ENCODE measurements at regions not wholly inside any gene's neighbourhood (a gene's known extent, or its start where the extent isn't known, plus 50 kb on each side); places are given as distances from the start of the nearest gene placed in this dataset.

- Histone ChIP-seq H3K9me3 (no peaks in the 10 kb centered on the region), H3K27ac (no peak overlapping the region), H3K4me1 (no peaks in the 10 kb centered on the region), H3K4me3 (no peak overlapping the region), H3K27me3 (no peaks in the 10 kb centered on the region), H3K36me3 (no peaks in the 10 kb centered on the region)
- intact Hi-C loops (cut with DNase I; ENCODE audit: low total_unique reads) = no loop called here
- TF ChIP-seq POLR2AphosphoS5 (IDR thresholded peaks at IDR 0.05) (no peak), EP300 (IDR thresholded peaks at IDR 0.05; ENCODE audit: low read depth) (no peak), POLR2A (IDR thresholded peaks at IDR 0.05) (no peak)
- TF ChIP-seq, protein P1, sequence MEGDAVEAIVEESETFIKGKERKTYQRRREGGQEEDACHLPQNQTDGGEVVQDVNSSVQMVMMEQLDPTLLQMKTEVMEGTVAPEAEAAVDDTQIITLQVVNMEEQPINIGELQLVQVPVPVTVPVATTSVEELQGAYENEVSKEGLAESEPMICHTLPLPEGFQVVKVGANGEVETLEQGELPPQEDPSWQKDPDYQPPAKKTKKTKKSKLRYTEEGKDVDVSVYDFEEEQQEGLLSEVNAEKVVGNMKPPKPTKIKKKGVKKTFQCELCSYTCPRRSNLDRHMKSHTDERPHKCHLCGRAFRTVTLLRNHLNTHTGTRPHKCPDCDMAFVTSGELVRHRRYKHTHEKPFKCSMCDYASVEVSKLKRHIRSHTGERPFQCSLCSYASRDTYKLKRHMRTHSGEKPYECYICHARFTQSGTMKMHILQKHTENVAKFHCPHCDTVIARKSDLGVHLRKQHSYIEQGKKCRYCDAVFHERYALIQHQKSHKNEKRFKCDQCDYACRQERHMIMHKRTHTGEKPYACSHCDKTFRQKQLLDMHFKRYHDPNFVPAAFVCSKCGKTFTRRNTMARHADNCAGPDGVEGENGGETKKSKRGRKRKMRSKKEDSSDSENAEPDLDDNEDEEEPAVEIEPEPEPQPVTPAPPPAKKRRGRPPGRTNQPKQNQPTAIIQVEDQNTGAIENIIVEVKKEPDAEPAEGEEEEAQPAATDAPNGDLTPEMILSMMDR (IDR thresholded peaks at IDR 0.05) = no peak
- 81% methylated on average over 1 of the region's 1 CpG; no CpG with 5 or more reads in 1 of the 2 donors for WGBS, 2 donors (ENCODE audit: low coverage in 1 of 2)
- in situ Hi-C loops (cut with MboI; ENCODE audit: low pct_ligation_motif_present in 1 of 4, low pct_unique_long_range_greater_than_20kb in 1 of 4, low sequenced_read_pairs in 3 of 4) = no loop called here
- no peak for DNase-seq
These were observed 66.6 kb upstream of the CCN6 start for GRCh38 chr6:111987295-111987694.

GRCh38 chr6:111988926-111989325, 65.0 kb upstream of the CCN6 start:
- TF ChIP-seq, protein P1 (IDR thresholded peaks at IDR 0.05) = no peak
- TF ChIP-seq POLR2AphosphoS5 (IDR thresholded peaks at IDR 0.05) = no peak
- TF ChIP-seq POLR2A (IDR thresholded peaks at IDR 0.05) = no peak
- TF ChIP-seq EP300 (IDR thresholded peaks at IDR 0.05; ENCODE audit: low read depth) = no peak
- Histone ChIP-seq H3K9me3 (no peaks in the 10 kb centered on the region), H3K36me3 (no peaks in the 10 kb centered on the region), H3K27me3 (no peaks in the 10 kb centered on the region), H3K27ac (no peak overlapping the region), H3K4me3 (no peak overlapping the region), H3K4me1 (no peaks in the 10 kb centered on the region)
- intact Hi-C loops (cut with DNase I; ENCODE audit: low total_unique reads) = loop anchor here (1.0 kb wide), 1 partner anchor 287 kb away; no protein-coding TSS in a partner anchor
- DNase-seq = no peak
- in situ Hi-C loops (cut with MboI; ENCODE audit: low pct_ligation_motif_present in 1 of 4, low pct_unique_long_range_greater_than_20kb in 1 of 4, low sequenced_read_pairs in 3 of 4) = no loop called here
- WGBS, 2 donors (ENCODE audit: low coverage in 1 of 2) = 46 to 94% methylated on average over 2 of the region's 2 CpGs

DNA sequence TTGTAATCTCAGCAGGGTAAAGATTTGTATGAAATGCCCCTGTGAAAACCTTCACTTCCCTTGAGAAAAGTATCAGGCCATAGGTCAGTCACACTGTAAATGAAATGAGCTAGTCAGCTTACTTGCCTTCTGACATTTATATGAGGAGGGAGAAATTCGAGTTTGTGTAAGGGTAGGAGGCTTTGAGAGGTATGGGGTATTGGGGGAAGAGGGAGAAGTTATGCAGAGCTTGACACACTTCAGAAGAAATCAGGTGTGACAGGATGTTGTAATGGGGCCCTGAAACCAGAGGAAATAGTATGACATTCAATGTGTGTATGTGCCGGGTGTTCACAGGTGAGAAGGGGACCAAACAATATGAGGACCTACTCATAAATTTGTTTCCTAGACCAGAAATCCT, 64.2 kb upstream of the CCN6 start:
- Histone ChIP-seq H3K27ac (no peak overlapping the region), H3K4me3 (no peak overlapping the region), H3K27me3 (no peaks in the 10 kb centered on the region), H3K9me3 (no peaks in the 10 kb centered on the region), H3K4me1 (no peaks in the 10 kb centered on the region), H3K36me3 (no peaks in the 10 kb centered on the region)
- TF ChIP-seq, protein P1 (IDR thresholded peaks at IDR 0.05) = no peak
- no peak for TF ChIP-seq POLR2A (IDR thresholded peaks at IDR 0.05)
- no peak for TF ChIP-seq EP300 (IDR thresholded peaks at IDR 0.05; ENCODE audit: low read depth)
- no peak for TF ChIP-seq POLR2AphosphoS5 (IDR thresholded peaks at IDR 0.05)
- 56% methylated on average over 1 to 2 of the region's 2 CpGs for whole genome bisulfite sequencing, 2 donors (ENCODE audit: low coverage in 1 of 2)
- intact Hi-C loops (cut with DNase I; ENCODE audit: low total_unique reads) (loop anchor here (1.0 kb wide), 1 partner anchor 287 kb away; no protein-coding TSS in a partner anchor), in situ Hi-C loops (cut with MboI; ENCODE audit: low pct_ligation_motif_present in 1 of 4, low pct_unique_long_range_greater_than_20kb in 1 of 4, low sequenced_read_pairs in 3 of 4) (loop anchor here in 2 of 4 donors (10.0 kb wide), 1 partner anchor 285 kb away; no protein-coding TSS in a partner anchor)
- DNase-seq = no peak

- TF ChIP-seq POLR2A (IDR thresholded peaks at IDR 0.05) = no peak
- TF ChIP-seq, protein P1 (IDR thresholded peaks at IDR 0.05) = no peak
- no peak for TF ChIP-seq POLR2AphosphoS5 (IDR thresholded peaks at IDR 0.05)
- TF ChIP-seq EP300 (IDR thresholded peaks at IDR 0.05; ENCODE audit: low read depth) = no peak
- H3K36me3 ChIP-seq = no peaks in the 10 kb centered on the region
- intact Hi-C loops (cut with DNase I; ENCODE audit: low total_unique reads) = no loop called here
- in situ Hi-C loops (cut with MboI; ENCODE audit: low pct_ligation_motif_present in 1 of 4, low pct_unique_long_range_greater_than_20kb in 1 of 4, low sequenced_read_pairs in 3 of 4) = loop anchor here in 2 of 4 donors (10.0 kb wide), 1 partner anchor 285 kb away; no protein-coding TSS in a partner anchor
- no peak for DNase-seq
- no peak overlapping the region for H3K4me3 ChIP-seq
- no peaks in the 10 kb centered on the region for H3K27me3 ChIP-seq
- H3K27ac ChIP-seq = no peak overlapping the region
- 53 to 77% methylated on average over 2 of the region's 2 CpGs for WGBS, 2 donors (ENCODE audit: low coverage in 1 of 2)
- H3K9me3 ChIP-seq = no peaks in the 10 kb centered on the region
- H3K4me1 ChIP-seq = no peaks in the 10 kb centered on the region
These were observed 63.7 kb upstream of the CCN6 start for GRCh38 chr6:111990214-111990613.

All from transverse colon (tissue), 4 donors.